Inflammatory macrophage treated with lipopolysaccharide for 4 hours (primary cell): ENCODE measurements at regions not wholly inside any gene's neighbourhood (a gene's known extent, or its start where the extent isn't known, plus 50 kb on each side); places are given as distances from the start of the nearest gene placed in this dataset.
"Not testable (repeated sequence)": the region's sequence is repeated elsewhere in the genome, so short reads cannot be mapped to it uniquely, and the experiment has no call there.

ENCODE experiments used
- DNase-seq: peaks from one replicate; pipeline ENCODE4 v3.0.0-alpha.2; 2020

DNA sequence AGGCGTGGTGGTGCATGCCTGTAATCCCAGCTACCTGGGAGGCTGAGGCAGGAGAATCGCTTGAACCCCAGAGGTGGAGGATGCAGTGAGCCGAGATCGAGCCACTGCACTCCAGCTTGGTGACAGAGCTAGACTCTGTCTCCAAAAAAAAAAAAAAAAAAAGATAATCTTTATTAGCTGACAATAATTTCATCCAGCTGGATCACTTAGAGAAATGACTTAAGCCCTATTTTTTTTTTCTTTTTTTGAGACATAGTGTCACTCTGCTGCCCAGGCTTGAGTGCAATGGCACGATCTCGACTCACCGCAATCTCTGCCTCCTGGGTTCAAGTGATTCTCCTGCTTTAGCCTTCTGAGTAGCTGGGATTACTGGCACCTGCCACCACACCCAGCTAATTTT lies 51.6 kb upstream of the MAP4K4 start:
- not testable (repeated sequence) for DNase-seq

DNA sequence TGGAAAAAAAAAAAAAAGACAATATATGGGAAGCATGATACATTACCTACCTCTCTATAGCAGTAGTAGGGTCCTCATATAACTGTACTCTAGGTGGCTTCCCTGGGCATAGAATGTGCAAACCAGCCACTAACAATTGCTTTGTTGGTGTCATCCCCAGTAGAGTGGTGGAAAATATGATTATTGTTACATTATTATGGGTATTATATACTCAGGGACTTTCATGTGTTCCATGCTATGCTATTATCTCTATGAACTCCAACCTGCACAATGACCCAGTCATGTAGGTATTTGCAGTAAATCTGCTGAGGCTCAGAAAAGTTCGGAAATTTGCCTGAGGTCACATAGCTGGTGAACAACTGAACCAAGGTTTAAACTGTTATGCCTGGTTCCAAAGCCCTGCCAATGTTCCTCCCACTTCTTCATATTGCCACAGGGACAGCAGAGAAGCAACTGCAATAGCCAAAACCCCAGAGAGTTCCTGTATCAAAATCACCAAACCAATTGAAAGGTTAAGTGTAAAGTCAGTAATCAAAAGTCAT lies 52.6 kb upstream of the MAP4K4 start:
- no peak for DNase-seq

DNA sequence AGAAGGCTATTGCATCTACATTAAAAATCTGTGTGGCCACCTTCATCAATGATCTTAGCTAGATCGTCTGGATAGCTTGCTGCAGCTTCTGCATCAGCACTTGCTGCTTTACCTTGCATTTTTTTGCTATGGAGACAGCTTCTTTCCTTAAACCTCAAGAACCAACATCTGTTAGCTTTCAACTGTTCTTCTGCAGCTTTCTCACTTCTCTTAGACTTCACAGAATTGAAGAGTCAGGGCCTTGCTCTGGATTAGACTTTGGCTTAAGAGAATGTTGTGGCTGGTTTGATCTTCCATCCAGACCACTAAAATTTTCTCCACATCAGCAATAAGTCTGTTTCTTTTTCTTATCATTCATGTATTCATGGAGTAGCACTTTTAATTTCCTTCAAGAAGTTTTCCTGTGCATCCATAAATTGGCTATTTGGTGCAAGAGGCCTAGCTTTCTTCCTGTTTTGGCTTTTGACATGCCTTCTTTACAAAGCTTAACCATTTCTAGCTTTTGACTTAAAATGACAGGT lies 54.4 kb upstream of the MAP4K4 start:
- no peak for DNase-seq

DNA sequence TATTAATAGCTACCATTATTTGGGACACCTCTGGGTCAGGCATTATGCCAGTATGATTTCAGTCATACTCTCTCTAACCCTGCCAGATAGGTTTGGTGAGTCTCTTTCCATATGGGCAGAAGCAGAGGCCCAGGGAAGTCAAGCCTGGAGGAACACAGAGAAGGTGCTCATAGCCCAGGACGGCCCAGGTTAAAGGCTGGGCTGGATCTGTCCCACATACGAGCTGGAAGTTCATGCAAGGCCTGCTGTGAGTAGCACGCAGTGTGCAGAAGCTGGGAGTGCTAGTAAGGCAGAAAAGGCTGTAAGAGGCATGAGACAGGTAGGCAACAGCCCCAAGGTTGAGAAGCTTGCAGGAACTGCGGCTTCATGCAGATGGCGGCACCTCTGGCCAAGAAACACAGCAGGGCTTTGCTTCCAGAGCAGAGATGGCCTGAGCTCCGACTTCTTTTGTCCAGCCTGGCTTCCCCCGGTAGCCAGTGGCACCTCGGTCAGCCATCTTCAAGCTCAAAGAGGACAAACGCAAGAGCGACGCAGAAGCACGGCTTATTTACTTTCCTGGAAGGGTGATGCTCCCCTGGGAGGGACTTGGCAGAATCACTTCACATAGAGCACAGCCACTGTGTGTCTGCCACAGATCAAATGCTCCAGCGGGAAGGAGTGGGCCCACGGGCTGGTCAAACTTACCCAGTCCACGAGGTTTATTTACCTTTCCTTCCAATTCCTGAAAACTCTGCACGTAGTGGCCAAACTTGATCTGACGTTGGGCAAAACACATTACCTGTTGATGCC lies 58.5 kb upstream of the MAP4K4 start:
- no peak for DNase-seq

DNA sequence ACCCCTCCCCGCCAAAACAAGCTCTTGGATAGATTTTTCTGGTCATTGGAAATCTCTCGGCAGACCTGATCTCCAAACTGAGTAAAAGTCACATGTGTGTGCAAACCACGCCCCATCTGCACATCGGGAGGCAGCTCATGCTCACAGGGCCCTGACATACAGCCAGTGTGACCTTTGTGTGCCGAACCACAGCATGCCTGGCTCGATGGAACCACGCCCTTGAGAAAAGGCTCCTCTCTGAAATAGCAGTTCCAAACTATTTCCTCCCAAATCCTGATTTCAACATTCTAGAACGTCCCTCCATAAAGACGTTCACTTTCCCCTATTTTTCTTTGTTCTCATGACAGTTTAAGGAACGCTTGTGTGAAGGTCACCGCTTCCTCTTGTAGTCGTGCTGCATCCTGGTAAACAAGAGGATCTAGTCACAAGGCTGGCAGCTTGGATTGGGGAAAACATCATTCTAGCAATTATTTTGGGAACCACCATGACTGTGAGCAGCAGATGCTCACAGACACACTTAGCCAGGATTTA lies 59.3 kb upstream of the MAP4K4 start:
- DNase-seq, result peak; percentile 71

DNA sequence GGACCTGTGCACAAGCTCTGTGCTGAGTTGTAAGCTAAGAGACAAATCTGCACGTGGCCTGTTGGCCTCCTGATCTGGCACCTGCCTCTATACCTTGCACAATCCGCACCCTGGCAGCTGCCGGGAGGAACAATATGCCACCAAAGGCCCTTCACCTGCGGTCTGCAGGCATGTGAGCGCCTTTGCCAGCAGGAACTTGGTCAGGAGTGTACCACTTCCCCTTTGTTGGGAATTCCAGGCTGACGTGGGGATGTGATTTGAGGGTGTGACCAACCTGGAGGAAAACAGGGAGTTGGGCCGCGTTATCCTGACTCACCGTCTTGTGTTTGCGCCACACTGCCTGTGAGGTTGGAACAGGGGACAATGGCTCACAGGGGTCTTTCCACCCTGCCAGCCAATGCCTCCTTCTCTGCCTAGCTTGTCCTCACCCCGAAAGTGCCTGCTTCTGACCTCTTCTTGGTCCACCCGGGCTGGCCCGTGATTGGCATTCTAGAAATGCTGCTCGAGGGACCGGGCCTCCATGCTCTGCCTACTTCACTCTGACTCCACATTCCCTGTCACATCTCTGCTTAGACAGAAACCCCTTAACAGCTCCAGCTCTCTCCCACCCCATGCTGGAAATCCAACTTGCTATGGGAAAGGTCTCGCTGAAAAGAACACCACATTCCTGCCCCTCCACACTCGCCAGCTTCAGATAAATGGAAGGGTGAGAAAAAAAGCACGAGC lies 67.1 kb upstream of the MAP4K4 start:
- peak; percentile 61 for DNase-seq

- no peak for DNase-seq
These were observed 69.5 kb upstream of the MAP4K4 start for GRCh38 chr2:101628030-101628392.

DNA sequence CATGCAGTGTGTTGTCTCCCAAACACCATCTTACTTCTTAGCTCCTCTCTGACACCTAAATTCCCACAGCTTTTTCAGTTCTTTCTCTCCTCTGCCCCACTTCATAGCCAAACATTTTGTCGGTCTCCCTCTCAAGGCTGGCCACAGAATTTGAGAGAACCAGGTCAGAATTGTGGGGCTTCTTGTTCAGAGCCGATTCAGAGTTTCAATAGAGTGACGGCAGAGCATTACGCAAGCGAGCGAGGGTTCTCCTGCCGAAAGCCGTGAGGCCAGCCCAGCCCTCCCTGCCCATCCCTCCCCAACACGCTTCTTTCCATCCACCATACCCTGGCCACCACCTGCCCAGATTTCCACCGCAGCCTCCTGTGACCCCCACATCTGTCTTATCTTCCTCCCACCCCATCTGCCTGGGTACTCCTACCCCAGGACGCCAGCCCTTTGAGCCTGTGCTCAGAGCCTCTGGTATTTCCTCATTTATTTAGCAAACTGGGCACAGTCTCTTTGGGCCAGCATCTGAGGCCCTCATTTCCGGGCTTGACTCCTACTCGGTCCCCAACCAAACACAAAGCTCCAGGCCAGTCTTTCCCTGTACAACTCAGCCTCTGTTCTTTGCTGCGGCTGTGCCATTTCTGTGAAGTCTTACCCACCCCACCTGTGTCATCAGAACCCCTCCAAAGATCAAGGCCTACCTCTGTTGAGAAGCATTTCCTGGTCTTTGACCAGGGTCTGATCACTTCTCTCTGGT lies 70.0 kb upstream of the MAP4K4 start:
- peak; percentile 74 for DNase-seq

- not testable (repeated sequence) for DNase-seq
These were observed 71.7 kb upstream of the MAP4K4 start for GRCh38 chr2:101625814-101626213.

DNA sequence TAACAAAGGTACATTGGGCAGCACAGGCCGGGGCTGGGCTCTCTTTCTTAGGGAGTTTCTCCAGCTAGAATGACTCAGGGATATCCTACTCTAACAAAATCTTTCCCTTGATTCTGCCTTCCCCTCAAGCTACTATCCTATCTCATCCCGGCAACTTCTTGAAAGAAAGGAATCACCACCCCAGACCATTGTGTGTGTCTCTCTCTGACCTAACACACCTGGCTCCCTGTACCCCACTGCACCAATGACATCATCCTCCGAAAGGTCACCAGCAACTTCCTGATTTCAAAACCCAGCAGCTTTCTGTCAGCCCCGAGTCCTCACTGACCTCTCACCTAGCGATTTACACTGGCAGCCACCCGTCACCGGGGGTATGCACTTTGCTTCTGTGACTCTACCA lies 72.1 kb upstream of the MAP4K4 start:
- DNase-seq, result peak; percentile 64

- DNase-seq, result no peak
These were observed 72.7 kb upstream of the MAP4K4 start for GRCh38 chr2:101624706-101625332.

- peak; percentile 97 for DNase-seq
These were observed 74.4 kb upstream of the MAP4K4 start for GRCh38 chr2:101623031-101623521.

GRCh38 chr2:101622210-101623030 lies 75.1 kb upstream of the MAP4K4 start:
- DNase-seq, result peak; percentile 22

- DNase-seq, result peak; percentile 79
These were observed 78.3 kb upstream of the MAP4K4 start for GRCh38 chr2:101619191-101619591.

DNA sequence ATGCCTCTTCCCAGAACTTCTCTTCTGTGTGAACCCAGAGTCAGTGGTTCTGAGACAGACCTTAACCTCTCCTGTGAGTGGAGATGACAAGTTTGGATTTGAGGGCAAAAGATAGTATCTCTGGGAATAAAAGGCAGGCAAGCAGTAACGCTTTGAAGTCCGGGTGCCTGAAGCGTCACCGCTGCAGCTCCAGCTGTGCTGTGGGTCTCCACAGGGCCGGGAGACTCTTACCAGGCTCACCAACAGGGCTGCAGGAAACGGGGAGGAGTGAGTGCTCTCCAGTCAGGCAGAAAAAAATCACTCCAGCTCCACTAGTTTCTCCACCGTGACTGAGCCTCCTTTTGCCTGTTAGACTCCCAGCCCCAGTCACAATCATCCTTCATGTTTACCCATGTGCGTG lies 79.7 kb upstream of the MAP4K4 start:
- no peak for DNase-seq

DNA sequence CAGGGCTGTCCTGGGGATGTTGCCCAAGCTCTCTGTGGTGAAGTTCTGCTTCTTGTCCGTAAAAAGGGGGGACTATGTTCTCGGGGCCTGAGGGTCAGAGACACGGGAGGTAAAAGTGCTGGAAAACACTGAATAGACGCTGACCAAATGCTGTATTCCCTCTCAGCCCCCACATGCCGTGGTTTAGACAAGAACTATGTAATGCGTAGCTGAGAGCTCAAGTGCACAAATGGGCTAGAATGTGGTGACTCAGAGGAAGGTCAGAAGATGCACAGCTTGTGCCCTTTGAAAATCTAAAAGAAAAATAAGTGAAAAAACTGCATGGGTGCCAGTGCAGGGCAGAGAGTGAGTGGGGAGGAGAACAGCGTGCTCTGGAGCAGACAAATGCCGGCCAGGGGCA lies 80.3 kb upstream of the MAP4K4 start:
- no peak for DNase-seq

GRCh38 chr2:101614127-101614759 lies 83.3 kb upstream of the MAP4K4 start:
- no peak for DNase-seq

DNA sequence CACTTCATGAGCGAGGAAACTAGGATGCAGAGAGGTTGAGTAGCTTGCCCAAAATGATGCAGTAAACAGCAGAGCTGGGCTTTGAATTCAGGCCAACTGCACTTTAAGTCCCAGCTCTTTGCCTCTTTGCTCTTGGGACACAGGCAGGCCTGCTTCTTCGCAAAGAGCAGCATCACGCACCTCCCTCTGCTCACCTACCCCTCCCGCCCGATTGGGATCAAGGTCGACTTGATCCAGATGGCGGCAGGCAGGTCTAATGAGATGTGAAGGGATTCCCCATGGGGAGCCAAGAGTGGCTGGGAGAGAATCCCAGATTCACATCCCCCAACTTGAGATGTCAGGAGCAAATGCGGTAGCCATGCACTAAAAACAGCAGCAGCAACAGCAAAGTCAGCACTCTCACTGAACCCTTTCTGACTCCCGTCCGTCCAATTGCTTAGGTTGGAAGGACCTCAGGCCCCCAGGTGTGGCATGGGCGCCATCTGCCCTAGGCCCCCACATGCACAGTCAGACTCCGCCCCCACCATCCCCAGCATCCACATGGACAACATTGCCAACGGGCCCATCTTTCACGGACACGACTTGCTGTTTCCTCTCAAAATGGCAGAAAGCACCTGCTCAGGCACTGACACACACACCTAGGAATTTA lies 84.3 kb upstream of the MAP4K4 start:
- no peak for DNase-seq

GRCh38 chr2:101612019-101612418 lies 85.5 kb upstream of the MAP4K4 start:
- no peak for DNase-seq

GRCh38 chr2:101610750-101611315 lies 86.7 kb upstream of the MAP4K4 start:
- DNase-seq, result peak; percentile 6
